ENCODE measurements at regions not wholly inside any gene's neighbourhood (a gene's known extent, or its start where the extent isn't known, plus 50 kb on each side); places are given as distances from the start of the nearest gene placed in this dataset.

DNA sequence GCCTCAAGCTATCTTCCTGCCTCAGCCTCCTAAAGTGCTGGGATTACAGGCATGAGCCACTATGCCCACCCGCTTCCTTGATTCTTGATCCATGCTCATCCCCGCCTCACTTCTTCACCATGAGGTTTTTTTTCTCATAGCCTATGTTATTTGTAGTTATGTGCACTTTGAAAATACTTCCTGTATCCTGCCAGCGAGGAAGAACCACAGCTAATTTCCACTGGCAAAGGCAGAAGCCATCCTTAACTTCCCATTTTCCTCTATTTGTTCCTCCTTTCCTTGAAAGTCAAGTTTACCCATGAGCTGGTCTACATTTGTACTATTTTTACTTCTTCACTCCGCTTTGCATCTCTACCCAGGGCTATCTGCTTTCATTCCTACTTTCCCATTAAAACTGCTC is 189.7 kb upstream of the ZFHX3 start:
- no peak overlapping the region for H3K9ac ChIP-seq (ENCODE audit: low read depth, low read length)
- H3K4me1 ChIP-seq (ENCODE audit: control insufficient read depth, insufficient read depth, low read length) = peaks cover 10% of the 10 kb centered on the region
- H3K4me2 ChIP-seq (ENCODE audit: low read length) = no peak overlapping the region
- peaks cover 35% of the 10 kb centered on the region for H3K27me3 ChIP-seq (ENCODE audit: control insufficient read depth, insufficient read depth, low read length)
- no peaks in the 10 kb centered on the region for H3K9me3 ChIP-seq (replicated peaks; ENCODE audit: low read length)
- H3K36me3 ChIP-seq (ENCODE audit: insufficient read depth, low read length) = no peaks in the 10 kb centered on the region
- no peak overlapping the region for H3K4me3 ChIP-seq (ENCODE audit: low read length)

GRCh38 chr16:73234496-73234895 is 186.6 kb upstream of the ZFHX3 start:
- Histone ChIP-seq H3K9ac (ENCODE audit: low read depth, low read length) (no peak overlapping the region), H3K27me3 (ENCODE audit: control insufficient read depth, insufficient read depth, low read length) (peaks cover 24% of the 10 kb centered on the region), H3K36me3 (ENCODE audit: insufficient read depth, low read length) (no peaks in the 10 kb centered on the region), H3K4me2 (ENCODE audit: low read length) (no peak overlapping the region), H3K4me3 (ENCODE audit: low read length) (no peak overlapping the region), H3K4me1 (ENCODE audit: control insufficient read depth, insufficient read depth, low read length) (peaks cover 15% of the 10 kb centered on the region), H3K9me3 (replicated peaks; ENCODE audit: low read length) (no peaks in the 10 kb centered on the region)

GRCh38 chr16:73233846-73234424 is 186.0 kb upstream of the ZFHX3 start:
- Histone ChIP-seq H3K4me1 (ENCODE audit: control insufficient read depth, insufficient read depth, low read length) (peaks cover 15% of the 10 kb centered on the region), H3K4me3 (ENCODE audit: low read length) (no peak overlapping the region), H3K27me3 (ENCODE audit: control insufficient read depth, insufficient read depth, low read length) (peaks cover 23% of the 10 kb centered on the region), H3K9me3 (replicated peaks; ENCODE audit: low read length) (no peaks in the 10 kb centered on the region), H3K9ac (ENCODE audit: low read depth, low read length) (no peak overlapping the region), H3K36me3 (ENCODE audit: insufficient read depth, low read length) (no peaks in the 10 kb centered on the region), H3K4me2 (ENCODE audit: low read length) (peak overlapping the region; percentile 92)

GRCh38 chr16:73233329-73233765 is 185.4 kb upstream of the ZFHX3 start:
- no peaks in the 10 kb centered on the region for H3K36me3 ChIP-seq (ENCODE audit: insufficient read depth, low read length)
- H3K4me3 ChIP-seq (ENCODE audit: low read length) = peak overlapping the region; percentile 68
- no peaks in the 10 kb centered on the region for H3K9me3 ChIP-seq (replicated peaks; ENCODE audit: low read length)
- H3K9ac ChIP-seq (ENCODE audit: low read depth, low read length) = peak overlapping the region; percentile 61
- H3K27me3 ChIP-seq (ENCODE audit: control insufficient read depth, insufficient read depth, low read length) = peaks cover 23% of the 10 kb centered on the region
- peak overlapping the region; percentile 92 for H3K4me2 ChIP-seq (ENCODE audit: low read length)
- H3K4me1 ChIP-seq (ENCODE audit: control insufficient read depth, insufficient read depth, low read length) = peaks cover 15% of the 10 kb centered on the region

DNA sequence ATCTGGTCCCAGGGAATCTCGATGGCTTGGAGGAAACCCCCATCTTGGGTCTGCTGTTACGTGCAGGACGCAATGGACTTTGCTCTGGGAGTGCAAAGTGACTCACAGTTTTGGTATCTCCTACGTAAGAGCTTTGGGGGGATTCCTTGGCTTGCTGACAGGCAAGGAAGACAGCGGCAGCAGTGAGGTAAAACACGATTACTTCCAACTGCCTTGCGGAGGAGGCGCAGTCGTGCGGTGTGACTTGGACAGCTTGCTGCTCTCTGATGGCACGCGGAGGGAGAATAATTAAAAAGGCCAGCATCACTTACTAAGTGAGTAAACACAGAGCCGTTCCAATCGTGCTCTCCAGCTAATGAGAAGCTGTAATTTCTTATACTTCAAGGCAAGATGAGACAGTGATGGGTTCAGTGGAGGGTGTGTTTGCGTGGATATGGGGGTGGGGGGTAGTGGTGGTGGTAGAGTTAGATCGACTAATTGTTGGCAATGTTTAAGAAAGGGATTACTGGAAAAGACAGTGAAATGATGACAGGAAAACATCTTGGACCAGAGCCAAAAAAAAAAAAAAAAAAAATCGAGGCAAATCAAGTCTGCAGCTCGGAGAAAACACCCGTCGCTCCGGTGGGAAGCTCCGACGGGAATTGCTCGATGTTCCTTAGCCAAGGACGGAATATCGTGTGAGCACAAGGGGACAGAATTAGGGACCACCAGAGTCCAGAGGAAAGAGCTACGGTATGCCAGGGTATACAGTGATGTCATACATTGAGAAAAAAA is 184.8 kb upstream of the ZFHX3 start:
- Histone ChIP-seq H3K4me1 (ENCODE audit: control insufficient read depth, insufficient read depth, low read length) (peaks cover 15% of the 10 kb centered on the region), H3K9ac (ENCODE audit: low read depth, low read length) (peak overlapping the region; percentile 61), H3K36me3 (ENCODE audit: insufficient read depth, low read length) (no peaks in the 10 kb centered on the region), H3K4me2 (ENCODE audit: low read length) (peak overlapping the region; percentile 92), H3K4me3 (ENCODE audit: low read length) (peak overlapping the region; percentile 68), H3K9me3 (replicated peaks; ENCODE audit: low read length) (no peaks in the 10 kb centered on the region), H3K27me3 (ENCODE audit: control insufficient read depth, insufficient read depth, low read length) (peaks cover 23% of the 10 kb centered on the region)

- Histone ChIP-seq H3K9ac (ENCODE audit: low read depth, low read length) (peak overlapping the region; percentile 61), H3K4me1 (ENCODE audit: control insufficient read depth, insufficient read depth, low read length) (peaks cover 15% of the 10 kb centered on the region)
These were observed 184.1 kb upstream of the ZFHX3 start for GRCh38 chr16:73231944-73232554.

DNA sequence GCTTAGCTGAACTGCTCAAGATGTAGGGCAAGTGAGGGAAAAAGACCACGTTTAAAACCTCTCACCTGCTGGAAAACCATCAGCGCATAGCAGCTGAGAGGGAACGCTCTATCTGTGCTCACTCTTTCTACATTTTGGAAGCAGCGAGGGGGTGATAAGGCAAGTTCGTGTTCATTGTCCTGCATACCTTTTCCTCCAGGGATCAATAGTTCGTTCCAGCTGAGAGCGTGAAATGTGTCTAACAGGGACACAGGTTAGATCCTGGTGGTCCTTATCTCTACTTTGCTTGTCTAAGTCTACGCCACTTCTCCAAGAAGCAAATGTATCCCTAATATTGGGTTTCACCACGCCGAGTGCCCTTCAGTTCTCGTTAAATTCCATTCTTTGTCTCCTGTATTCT is 183.5 kb upstream of the ZFHX3 start:
- Histone ChIP-seq H3K4me1 (ENCODE audit: control insufficient read depth, insufficient read depth, low read length) (peaks cover 15% of the 10 kb centered on the region), H3K9me3 (replicated peaks; ENCODE audit: low read length) (no peaks in the 10 kb centered on the region), H3K27me3 (ENCODE audit: control insufficient read depth, insufficient read depth, low read length) (peaks cover 20% of the 10 kb centered on the region), H3K4me2 (ENCODE audit: low read length) (no peak overlapping the region), H3K4me3 (ENCODE audit: low read length) (no peak overlapping the region), H3K9ac (ENCODE audit: low read depth, low read length) (no peak overlapping the region), H3K36me3 (ENCODE audit: insufficient read depth, low read length) (no peaks in the 10 kb centered on the region)

More at GRCh38 chr16:73231944-73232554, 184.1 kb upstream of the ZFHX3 start:
- H3K4me2 ChIP-seq (ENCODE audit: low read length) = peak overlapping the region; percentile 92
- H3K27me3 ChIP-seq (ENCODE audit: control insufficient read depth, insufficient read depth, low read length) = peaks cover 23% of the 10 kb centered on the region
- no peaks in the 10 kb centered on the region for H3K36me3 ChIP-seq (ENCODE audit: insufficient read depth, low read length)
- peak overlapping the region; percentile 68 for H3K4me3 ChIP-seq (ENCODE audit: low read length)
- H3K9me3 ChIP-seq (replicated peaks; ENCODE audit: low read length) = no peaks in the 10 kb centered on the region

- H3K27me3 ChIP-seq (ENCODE audit: control insufficient read depth, insufficient read depth, low read length) = peaks cover 20% of the 10 kb centered on the region
- no peak overlapping the region for H3K4me2 ChIP-seq (ENCODE audit: low read length)
- peaks cover 15% of the 10 kb centered on the region for H3K4me1 ChIP-seq (ENCODE audit: control insufficient read depth, insufficient read depth, low read length)
- no peaks in the 10 kb centered on the region for H3K9me3 ChIP-seq (replicated peaks; ENCODE audit: low read length)
- H3K9ac ChIP-seq (ENCODE audit: low read depth, low read length) = no peak overlapping the region
- no peaks in the 10 kb centered on the region for H3K36me3 ChIP-seq (ENCODE audit: insufficient read depth, low read length)
- H3K4me3 ChIP-seq (ENCODE audit: low read length) = no peak overlapping the region
These were observed 182.7 kb upstream of the ZFHX3 start for GRCh38 chr16:73230651-73231050.

- no peaks in the 10 kb centered on the region for H3K9me3 ChIP-seq (replicated peaks; ENCODE audit: low read length)
- H3K4me2 ChIP-seq (ENCODE audit: low read length) = no peak overlapping the region
- H3K4me1 ChIP-seq (ENCODE audit: control insufficient read depth, insufficient read depth, low read length) = peaks cover 15% of the 10 kb centered on the region
- H3K9ac ChIP-seq (ENCODE audit: low read depth, low read length) = no peak overlapping the region
- peaks cover 16% of the 10 kb centered on the region for H3K27me3 ChIP-seq (ENCODE audit: control insufficient read depth, insufficient read depth, low read length)
- no peak overlapping the region for H3K4me3 ChIP-seq (ENCODE audit: low read length)
- no peaks in the 10 kb centered on the region for H3K36me3 ChIP-seq (ENCODE audit: insufficient read depth, low read length)
These were observed 180.7 kb upstream of the ZFHX3 start for GRCh38 chr16:73228649-73229048.

- H3K36me3 ChIP-seq (ENCODE audit: insufficient read depth, low read length) = no peaks in the 10 kb centered on the region
These were observed 178.7 kb upstream of the ZFHX3 start for GRCh38 chr16:73226675-73227074.

DNA sequence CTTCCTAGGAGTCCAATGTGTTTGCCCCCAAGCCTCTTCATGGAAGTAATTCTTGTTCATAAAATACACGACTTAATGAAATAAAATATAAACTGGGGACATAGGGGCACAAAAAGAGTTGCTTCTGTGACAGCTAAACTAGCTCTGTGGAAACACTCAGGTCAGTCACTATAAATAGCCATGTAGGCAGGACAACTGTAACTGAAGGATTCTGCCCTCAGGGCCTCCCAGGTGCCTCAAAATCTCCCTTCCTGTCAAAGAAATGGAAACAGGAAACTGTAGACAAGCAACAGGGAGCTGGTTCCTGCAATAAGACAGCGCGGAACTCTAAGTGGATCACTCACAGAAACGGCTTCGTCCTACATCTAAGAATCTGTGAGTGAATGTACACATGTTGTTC is 178.1 kb upstream of the ZFHX3 start:
- no peaks in the 10 kb centered on the region for H3K27me3 ChIP-seq (ENCODE audit: control insufficient read depth, insufficient read depth, low read length)
- H3K4me3 ChIP-seq (ENCODE audit: low read length) = no peak overlapping the region
- no peak overlapping the region for H3K4me2 ChIP-seq (ENCODE audit: low read length)
- no peaks in the 10 kb centered on the region for H3K4me1 ChIP-seq (ENCODE audit: control insufficient read depth, insufficient read depth, low read length)
- no peaks in the 10 kb centered on the region for H3K9me3 ChIP-seq (replicated peaks; ENCODE audit: low read length)
- H3K9ac ChIP-seq (ENCODE audit: low read depth, low read length) = no peak overlapping the region
- no peaks in the 10 kb centered on the region for H3K36me3 ChIP-seq (ENCODE audit: insufficient read depth, low read length)

More at GRCh38 chr16:73226675-73227074, 178.7 kb upstream of the ZFHX3 start:
- Histone ChIP-seq H3K4me1 (ENCODE audit: control insufficient read depth, insufficient read depth, low read length) (no peaks in the 10 kb centered on the region), H3K4me2 (ENCODE audit: low read length) (no peak overlapping the region), H3K9me3 (replicated peaks; ENCODE audit: low read length) (no peaks in the 10 kb centered on the region), H3K4me3 (ENCODE audit: low read length) (no peak overlapping the region), H3K9ac (ENCODE audit: low read depth, low read length) (no peak overlapping the region), H3K27me3 (ENCODE audit: control insufficient read depth, insufficient read depth, low read length) (peaks cover 3% of the 10 kb centered on the region)
